MCF 10A (cell line): ENCODE measurements at regions not wholly inside any gene's neighbourhood (a gene's known extent, or its start where the extent isn't known, plus 50 kb on each side); places are given as distances from the start of the nearest gene placed in this dataset.
"Not testable (repeated sequence)": the region's sequence is repeated elsewhere in the genome, so short reads cannot be mapped to it uniquely, and the experiment has no call there.

Experiments used
- BruUV-seq: library from RNA; stranded (reverse); fragments of 400-500 nt; replicated peaks from 2 replicates; lab custom pipeline; 2021; lab: Mats Ljungman, UMichigan
- CTCF ChIA-PET: fragments of 300-600 bp; sonication (Branson Sonifier 250); formaldehyde crosslinking; extraction: SDS; loops from one replicate; lab custom pipeline; 2021; ENCODE audit warnings: antibody characterized with exemption, inconsistent platforms; lab: Yijun Ruan, JAX
- POLR2A ChIA-PET: fragments of 300-600, 350-650 bp; sonication (Branson Sonifier 250); formaldehyde crosslinking; extraction: SDS; loops from one replicate; lab custom pipeline; 2020; ENCODE audit warnings: antibody characterized with exemption, inconsistent platforms; lab: Yijun Ruan, JAX
- DNase-seq: peaks from one replicate; pipeline ENCODE4 v3.0.0-alpha.2; 2018; ENCODE audit not compliant: unreplicated experiment
- H3K27ac Mint-ChIP-seq: one replicate; pipeline ENCODE4 v1.8.0; 2022; ENCODE audit warnings: mild to moderate bottlenecking, low read depth, mixed read lengths; ENCODE audit not compliant: unreplicated experiment
- H3K27me3 Mint-ChIP-seq: one replicate; pipeline ENCODE4 v1.8.0; 2022; ENCODE audit warnings: mixed read lengths; ENCODE audit not compliant: insufficient read depth, unreplicated experiment
- H3K36me3 Mint-ChIP-seq: one replicate; pipeline ENCODE4 v1.8.0; 2022; ENCODE audit warnings: mild to moderate bottlenecking, moderate library complexity, mixed read lengths; ENCODE audit not compliant: insufficient read depth, unreplicated experiment
- H3K4me1 Mint-ChIP-seq: one replicate; pipeline ENCODE4 v1.8.0; 2022; ENCODE audit warnings: mixed read lengths; ENCODE audit not compliant: insufficient read depth, unreplicated experiment
- H3K4me3 Mint-ChIP-seq: one replicate; pipeline ENCODE4 v1.8.0; 2022; ENCODE audit warnings: mild to moderate bottlenecking, moderate library complexity, mixed read lengths; ENCODE audit not compliant: unreplicated experiment
- H3K9me3 Mint-ChIP-seq: one replicate; pipeline ENCODE4 v1.8.0; 2022; ENCODE audit warnings: mixed read lengths; ENCODE audit not compliant: unreplicated experiment
- CTCF ChIP-seq: fragments of 200-600 bp; IDR thresholded peaks from one replicate; pipeline ENCODE4 v1.8.0; 2022; ENCODE audit warnings: antibody characterized with exemption, mild to moderate bottlenecking; ENCODE audit not compliant: unreplicated experiment
- intact Hi-C: fragments of 100-400 bp; cut with micrococcal nuclease; formaldehyde crosslinking; loops from 2 replicates; pipeline ENCODE4 v1.14.1; 2022

GRCh38 chr7:106583100-106583499 lies 77.9 kb downstream of the CCDC71L start:
- no peak for TF ChIP-seq CTCF
- no peaks in the 10 kb centered on the region for H3K9me3 Mint-ChIP-seq
- no peaks in the 10 kb centered on the region for H3K36me3 Mint-ChIP-seq
- intact Hi-C loops = no loop called here
- H3K4me3 Mint-ChIP-seq = no peak overlapping the region
- H3K27me3 Mint-ChIP-seq = no peaks in the 10 kb centered on the region
- H3K27ac Mint-ChIP-seq = no peak overlapping the region
- DNase-seq = no peak
- ChIA-PET POLR2A (no interaction called here), CTCF (interaction anchor here (0.6 to 0.7 kb wide), 2 partner anchors 40 to 182 kb away, joined by 3 read pairs; no protein-coding TSS in a partner anchor)
- no TSS peak for BruUV-seq
- no peaks in the 10 kb centered on the region for H3K4me1 Mint-ChIP-seq

GRCh38 chr7:106582365-106582764 lies 78.6 kb downstream of the CCDC71L start:
- Mint-ChIP-seq H3K27me3 (no peaks in the 10 kb centered on the region), H3K27ac (no peak overlapping the region), H3K4me3 (no peak overlapping the region), H3K9me3 (no peaks in the 10 kb centered on the region), H3K4me1 (no peaks in the 10 kb centered on the region), H3K36me3 (no peaks in the 10 kb centered on the region)
- no peak for DNase-seq
- TF ChIP-seq CTCF = no peak
- no TSS peak for BruUV-seq
- CTCF ChIA-PET = interaction anchor here (0.6 to 1.3 kb wide), 3 partner anchors 9 to 449 kb away, joined by 3 read pairs; no protein-coding TSS in a partner anchor
- intact Hi-C loops = no loop called here
- POLR2A ChIA-PET = no interaction called here

GRCh38 chr7:106579086-106579485 lies 81.9 kb downstream of the CCDC71L start:
- BruUV-seq, H3K27ac Mint-ChIP-seq: not testable (repeated sequence)

GRCh38 chr7:106575138-106575823 lies 85.7 kb downstream of the CCDC71L start:
- intact Hi-C loops = no loop called here
- H3K4me3 Mint-ChIP-seq = no peak overlapping the region
- ChIA-PET CTCF (no interaction called here), POLR2A (no interaction called here)
- no peak for DNase-seq
- TF ChIP-seq CTCF = no peak
- H3K36me3 Mint-ChIP-seq = no peaks in the 10 kb centered on the region
- H3K4me1 Mint-ChIP-seq = no peaks in the 10 kb centered on the region
- no peaks in the 10 kb centered on the region for H3K27me3 Mint-ChIP-seq
- H3K27ac Mint-ChIP-seq = no peak overlapping the region
- BruUV-seq = no TSS peak
- no peaks in the 10 kb centered on the region for H3K9me3 Mint-ChIP-seq

More at GRCh38 chr7:106579086-106579485, 81.9 kb downstream of the CCDC71L start:
- POLR2A ChIA-PET = interaction anchor here (1.8 kb wide), 1 partner anchor 20 kb away, joined by 5 read pairs; no protein-coding TSS in a partner anchor
- H3K4me1 Mint-ChIP-seq, H3K9me3 Mint-ChIP-seq, H3K4me3 Mint-ChIP-seq, intact Hi-C loops, H3K36me3 Mint-ChIP-seq, H3K27me3 Mint-ChIP-seq, DNase-seq: not testable (repeated sequence)
- CTCF ChIA-PET = interaction anchor here (0.6 kb wide), 1 partner anchor 186 kb away, joined by 3 read pairs; no protein-coding TSS in a partner anchor
